ENCODE measurements at regions not wholly inside any gene's neighbourhood (a gene's known extent, or its start where the extent isn't known, plus 50 kb on each side); places are given as distances from the start of the nearest gene placed in this dataset.
"Not testable (repeated sequence)": the region's sequence is repeated elsewhere in the genome, so short reads cannot be mapped to it uniquely, and the experiment has no call there.

- ChIA-PET CTCF (no interaction called here), POLR2A (ENCODE audit: unreplicated experiment) (no interaction called here)
- H3F3A ChIP-seq (ENCODE audit: insufficient read depth, low read depth): no peaks in the 10 kb centered on the region
These were observed 580.8 kb upstream of the SLC8A1 start for GRCh38 chr2:41032715-41033114.

GRCh38 chr2:41033127-41033526 is 581.2 kb upstream of the SLC8A1 start:
- Histone ChIP-seq H3K9me3 (ENCODE audit: insufficient read depth, low read depth) (no peaks in the 10 kb centered on the region), H3F3A (ENCODE audit: insufficient read depth, low read depth) (no peaks in the 10 kb centered on the region), H3K4me3 (no peak overlapping the region), H3K79me2 (ENCODE audit: low read depth) (no peaks in the 10 kb centered on the region), H3K27ac (no peak overlapping the region), H3K36me3 (ENCODE audit: low read depth) (no peaks in the 10 kb centered on the region), H4K20me1 (ENCODE audit: insufficient read depth) (no peaks in the 10 kb centered on the region), H2AFZ (no peak overlapping the region), H3K9me2 (ENCODE audit: insufficient read depth) (no peaks in the 10 kb centered on the region), H3K4me2 (no peak overlapping the region), H3K27me3 (ENCODE audit: insufficient read depth, low read depth) (no peaks in the 10 kb centered on the region), H3K4me1 (replicated peaks; ENCODE audit: insufficient read depth) (no peaks in the 10 kb centered on the region)
- ChIA-PET CTCF (interaction anchor here (0.7 kb wide), 1 partner anchor 13 kb away, joined by 5 read pairs; no protein-coding TSS in a partner anchor), POLR2A (ENCODE audit: unreplicated experiment) (no interaction called here)
- no peak for DNase-seq
- BruUV-seq (replicated peaks): no TSS peak
- TF ChIP-seq CTCF (conservative IDR thresholded peaks at IDR 0.05) (no peak), EZH2 (IDR thresholded peaks at IDR 0.05; ENCODE audit: low read depth) (no peak)
- intact Hi-C loops (cut with micrococcal nuclease; ENCODE audit: unreplicated experiment): no loop called here

More at GRCh38 chr2:41032715-41033114, 580.8 kb upstream of the SLC8A1 start:
- Histone ChIP-seq H3K4me3 (no peak overlapping the region), H3K4me2 (no peak overlapping the region), H2AFZ (no peak overlapping the region), H3K36me3 (ENCODE audit: low read depth) (no peaks in the 10 kb centered on the region), H3K27ac (no peak overlapping the region), H4K20me1 (ENCODE audit: insufficient read depth) (no peaks in the 10 kb centered on the region), H3K9me2 (ENCODE audit: insufficient read depth) (no peaks in the 10 kb centered on the region), H3K4me1 (replicated peaks; ENCODE audit: insufficient read depth) (no peaks in the 10 kb centered on the region), H3K9me3 (ENCODE audit: insufficient read depth, low read depth) (no peaks in the 10 kb centered on the region), H3K79me2 (ENCODE audit: low read depth) (no peaks in the 10 kb centered on the region), H3K27me3 (ENCODE audit: insufficient read depth, low read depth) (no peaks in the 10 kb centered on the region)
- no TSS peak for BruUV-seq (replicated peaks)
- no peak for TF ChIP-seq EZH2 (IDR thresholded peaks at IDR 0.05; ENCODE audit: low read depth)
- TF ChIP-seq CTCF (conservative IDR thresholded peaks at IDR 0.05): no peak
- intact Hi-C loops (cut with micrococcal nuclease; ENCODE audit: unreplicated experiment): no loop called here
- no peak for DNase-seq

- no peak for TF ChIP-seq CTCF (conservative IDR thresholded peaks at IDR 0.05)
- no peak for TF ChIP-seq EZH2 (IDR thresholded peaks at IDR 0.05; ENCODE audit: low read depth)
- Histone ChIP-seq H3K9me2 (ENCODE audit: insufficient read depth) (no peaks in the 10 kb centered on the region), H2AFZ (no peak overlapping the region), H4K20me1 (ENCODE audit: insufficient read depth) (no peaks in the 10 kb centered on the region), H3K79me2 (ENCODE audit: low read depth) (no peaks in the 10 kb centered on the region), H3K36me3 (ENCODE audit: low read depth) (no peaks in the 10 kb centered on the region), H3K4me2 (no peak overlapping the region), H3K4me3 (no peak overlapping the region), H3K27me3 (ENCODE audit: insufficient read depth, low read depth) (no peaks in the 10 kb centered on the region), H3K9me3 (ENCODE audit: insufficient read depth, low read depth) (no peaks in the 10 kb centered on the region), H3K27ac (no peak overlapping the region), H3K4me1 (replicated peaks; ENCODE audit: insufficient read depth) (no peaks in the 10 kb centered on the region), H3F3A (ENCODE audit: insufficient read depth, low read depth) (no peaks in the 10 kb centered on the region)
- POLR2A ChIA-PET (ENCODE audit: unreplicated experiment): no interaction called here
- CTCF ChIA-PET: no interaction called here
- intact Hi-C loops (cut with micrococcal nuclease; ENCODE audit: unreplicated experiment): no loop called here
- BruUV-seq (replicated peaks): no TSS peak
- no peak for DNase-seq
These were observed 586.5 kb upstream of the SLC8A1 start for GRCh38 chr2:41038408-41038807.

- H2AFZ ChIP-seq; POLR2A ChIA-PET (ENCODE audit: unreplicated experiment); H3F3A ChIP-seq (ENCODE audit: insufficient read depth, low read depth); H3K27ac ChIP-seq; BruUV-seq (replicated peaks); H3K9me3 ChIP-seq (ENCODE audit: insufficient read depth, low read depth); DNase-seq; H3K4me2 ChIP-seq; H3K36me3 ChIP-seq (ENCODE audit: low read depth); H3K4me1 ChIP-seq (replicated peaks; ENCODE audit: insufficient read depth); H3K79me2 ChIP-seq (ENCODE audit: low read depth); H3K27me3 ChIP-seq (ENCODE audit: insufficient read depth, low read depth); CTCF ChIA-PET; H3K4me3 ChIP-seq; H4K20me1 ChIP-seq (ENCODE audit: insufficient read depth); H3K9me2 ChIP-seq (ENCODE audit: insufficient read depth); intact Hi-C loops (cut with micrococcal nuclease; ENCODE audit: unreplicated experiment): not testable (repeated sequence)
These were observed 587.9 kb upstream of the SLC8A1 start for GRCh38 chr2:41039750-41040149.

Data from PC-9 (cell line).